ENCODE measurements at regions not wholly inside any gene's neighbourhood (a gene's known extent, or its start where the extent isn't known, plus 50 kb on each side); places are given as distances from the start of the nearest gene placed in this dataset.

- no peak for DNase-seq (ENCODE audit: low read depth)
Measured at GRCh38 chr18:2425426-2426317, 145.6 kb downstream of the METTL4 start.

GRCh38 chr18:2430191-2430590 is 141.1 kb downstream of the METTL4 start:
- DNase-seq (ENCODE audit: low read depth) = no peak

- DNase-seq (ENCODE audit: low read depth) = no peak
Measured at GRCh38 chr18:2431806-2432205, 139.5 kb downstream of the METTL4 start.

GRCh38 chr18:2433366-2433765 is 137.9 kb downstream of the METTL4 start:
- no peak for DNase-seq (ENCODE audit: low read depth)

- DNase-seq (ENCODE audit: low read depth) = no peak
Measured at GRCh38 chr18:2441544-2441943, 129.8 kb downstream of the METTL4 start.

GRCh38 chr18:2442006-2442405 is 129.3 kb downstream of the METTL4 start:
- DNase-seq (ENCODE audit: low read depth) = no peak

GRCh38 chr18:2442726-2443275 is 128.5 kb downstream of the METTL4 start:
- no peak for DNase-seq (ENCODE audit: low read depth)

GRCh38 chr18:2444201-2444875 is 127.0 kb downstream of the METTL4 start:
- DNase-seq (ENCODE audit: low read depth) = no peak

- no peak for DNase-seq (ENCODE audit: low read depth)
Measured at GRCh38 chr18:2448565-2449151, 122.6 kb downstream of the METTL4 start.

- no peak for DNase-seq (ENCODE audit: low read depth)
Measured at GRCh38 chr18:2451556-2451955, 119.7 kb downstream of the METTL4 start.

GRCh38 chr18:2459886-2460285 is 111.4 kb downstream of the METTL4 start:
- no peak for DNase-seq (ENCODE audit: low read depth)

- no peak for DNase-seq (ENCODE audit: low read depth)
Measured at GRCh38 chr18:2466978-2467377, 104.3 kb downstream of the METTL4 start.

GRCh38 chr18:2468051-2468450 is 103.3 kb downstream of the METTL4 start:
- no peak for DNase-seq (ENCODE audit: low read depth)

- DNase-seq (ENCODE audit: low read depth) = no peak
Measured at GRCh38 chr18:2471523-2471922, 99.8 kb downstream of the METTL4 start.

- no peak for DNase-seq (ENCODE audit: low read depth)
Measured at GRCh38 chr18:2478662-2479061, 92.6 kb downstream of the METTL4 start.

GRCh38 chr18:2480536-2480935 is 90.8 kb downstream of the METTL4 start:
- no peak for DNase-seq (ENCODE audit: low read depth)

- no peak for DNase-seq (ENCODE audit: low read depth)
Measured at GRCh38 chr18:2482706-2483475, 88.4 kb downstream of the METTL4 start.

GRCh38 chr18:2485983-2486382 is 85.3 kb downstream of the METTL4 start:
- DNase-seq (ENCODE audit: low read depth) = no peak

GRCh38 chr18:2486426-2486825 is 84.9 kb downstream of the METTL4 start:
- no peak for DNase-seq (ENCODE audit: low read depth)

Measured in non-pigmented ciliary epithelial cell (primary cell).